ENCODE measurements at regions not wholly inside any gene's neighbourhood (a gene's known extent, or its start where the extent isn't known, plus 50 kb on each side); places are given as distances from the start of the nearest gene placed in this dataset.
A peak's percentile ranks its signal among the peaks of the same experiment; 100 is the strongest.

GRCh38 chr13:105338773-105339172 lies 1196.7 kb downstream of the EFNB2 start:
- TF ChIP-seq ZBTB7A (IDR thresholded peaks at IDR 0.05; ENCODE audit: low read depth) = no peak

DNA sequence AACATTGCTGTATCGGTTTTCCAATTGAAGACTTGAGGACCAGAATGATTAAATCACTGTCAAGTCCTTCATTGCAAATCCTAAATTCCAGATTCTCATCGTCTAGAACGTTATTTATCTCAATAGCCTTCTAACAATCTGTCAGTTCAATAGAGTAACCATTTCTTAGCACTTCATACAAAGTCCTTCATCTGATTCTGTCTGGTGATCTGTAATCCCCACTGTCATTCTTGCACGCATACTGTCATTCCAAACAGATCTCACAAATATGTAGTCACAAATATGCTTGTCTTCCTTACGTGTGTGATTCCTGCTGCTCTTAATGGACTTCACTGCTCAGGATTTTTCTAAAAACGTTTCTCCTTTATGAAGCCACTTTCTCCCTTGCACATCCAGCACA lies 1197.5 kb downstream of the EFNB2 start:
- no peak for TF ChIP-seq YY1 (IDR thresholded peaks at IDR 0.05; ENCODE audit: low read depth)
- no peak for TF ChIP-seq CREB1 (IDR thresholded peaks at IDR 0.05; ENCODE audit: low read depth)
- TF ChIP-seq, protein P1, sequence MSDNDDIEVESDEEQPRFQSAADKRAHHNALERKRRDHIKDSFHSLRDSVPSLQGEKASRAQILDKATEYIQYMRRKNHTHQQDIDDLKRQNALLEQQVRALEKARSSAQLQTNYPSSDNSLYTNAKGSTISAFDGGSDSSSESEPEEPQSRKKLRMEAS (IDR thresholded peaks at IDR 0.05) = no peak
- no peak for TF ChIP-seq CEBPB (IDR thresholded peaks at IDR 0.05)
- TF ChIP-seq USF1 (IDR thresholded peaks at IDR 0.05) = no peak
- no peak for TF ChIP-seq ZBTB7A (IDR thresholded peaks at IDR 0.05; ENCODE audit: low read depth)

- no peak for TF ChIP-seq TEAD4 (IDR thresholded peaks at IDR 0.05)
- peak; percentile 69; the same call in 1 of the 2 replicates for TF ChIP-seq CEBPB (IDR thresholded peaks at IDR 0.05)
These were observed 1198.5 kb downstream of the EFNB2 start for GRCh38 chr13:105336706-105337576.

- TF ChIP-seq TEAD4 (IDR thresholded peaks at IDR 0.05) (no peak), FOXM1 (IDR thresholded peaks at IDR 0.05; ENCODE audit: borderline replicate concordance, low read depth) (no peak), ZBTB7A (IDR thresholded peaks at IDR 0.05; ENCODE audit: low read depth) (no peak), YY1 (IDR thresholded peaks at IDR 0.05; ENCODE audit: low read depth) (no peak), CEBPB (IDR thresholded peaks at IDR 0.05) (no peak), TCF12 (IDR thresholded peaks at IDR 0.05; ENCODE audit: low read depth) (no peak), EP300 (IDR thresholded peaks at IDR 0.05; ENCODE audit: borderline replicate concordance) (no peak), EGR1 (IDR thresholded peaks at IDR 0.05) (no peak)
- TF ChIP-seq, protein P2, sequence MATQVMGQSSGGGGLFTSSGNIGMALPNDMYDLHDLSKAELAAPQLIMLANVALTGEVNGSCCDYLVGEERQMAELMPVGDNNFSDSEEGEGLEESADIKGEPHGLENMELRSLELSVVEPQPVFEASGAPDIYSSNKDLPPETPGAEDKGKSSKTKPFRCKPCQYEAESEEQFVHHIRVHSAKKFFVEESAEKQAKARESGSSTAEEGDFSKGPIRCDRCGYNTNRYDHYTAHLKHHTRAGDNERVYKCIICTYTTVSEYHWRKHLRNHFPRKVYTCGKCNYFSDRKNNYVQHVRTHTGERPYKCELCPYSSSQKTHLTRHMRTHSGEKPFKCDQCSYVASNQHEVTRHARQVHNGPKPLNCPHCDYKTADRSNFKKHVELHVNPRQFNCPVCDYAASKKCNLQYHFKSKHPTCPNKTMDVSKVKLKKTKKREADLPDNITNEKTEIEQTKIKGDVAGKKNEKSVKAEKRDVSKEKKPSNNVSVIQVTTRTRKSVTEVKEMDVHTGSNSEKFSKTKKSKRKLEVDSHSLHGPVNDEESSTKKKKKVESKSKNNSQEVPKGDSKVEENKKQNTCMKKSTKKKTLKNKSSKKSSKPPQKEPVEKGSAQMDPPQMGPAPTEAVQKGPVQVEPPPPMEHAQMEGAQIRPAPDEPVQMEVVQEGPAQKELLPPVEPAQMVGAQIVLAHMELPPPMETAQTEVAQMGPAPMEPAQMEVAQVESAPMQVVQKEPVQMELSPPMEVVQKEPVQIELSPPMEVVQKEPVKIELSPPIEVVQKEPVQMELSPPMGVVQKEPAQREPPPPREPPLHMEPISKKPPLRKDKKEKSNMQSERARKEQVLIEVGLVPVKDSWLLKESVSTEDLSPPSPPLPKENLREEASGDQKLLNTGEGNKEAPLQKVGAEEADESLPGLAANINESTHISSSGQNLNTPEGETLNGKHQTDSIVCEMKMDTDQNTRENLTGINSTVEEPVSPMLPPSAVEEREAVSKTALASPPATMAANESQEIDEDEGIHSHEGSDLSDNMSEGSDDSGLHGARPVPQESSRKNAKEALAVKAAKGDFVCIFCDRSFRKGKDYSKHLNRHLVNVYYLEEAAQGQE (IDR thresholded peaks at IDR 0.05; ENCODE audit: low read depth) = no peak
These were observed 1201.3 kb downstream of the EFNB2 start for GRCh38 chr13:105334211-105334610.

GRCh38 chr13:105333416-105333815 lies 1202.0 kb downstream of the EFNB2 start:
- TF ChIP-seq TEAD4 (IDR thresholded peaks at IDR 0.05) = no peak

GRCh38 chr13:105329359-105329758 lies 1206.1 kb downstream of the EFNB2 start:
- TF ChIP-seq FOXM1 (IDR thresholded peaks at IDR 0.05; ENCODE audit: borderline replicate concordance, low read depth) = no peak
- no peak for TF ChIP-seq USF1 (IDR thresholded peaks at IDR 0.05)
- TF ChIP-seq TEAD4 (IDR thresholded peaks at IDR 0.05) = no peak
- no peak for TF ChIP-seq YY1 (IDR thresholded peaks at IDR 0.05; ENCODE audit: low read depth)
- TF ChIP-seq, protein P2 (IDR thresholded peaks at IDR 0.05; ENCODE audit: low read depth) = no peak
- TF ChIP-seq TCF12 (IDR thresholded peaks at IDR 0.05; ENCODE audit: low read depth) = no peak
- TF ChIP-seq CEBPB (IDR thresholded peaks at IDR 0.05) = no peak
- TF ChIP-seq EGR1 (IDR thresholded peaks at IDR 0.05) = no peak
- TF ChIP-seq NFIC (IDR thresholded peaks at IDR 0.05) = no peak
- no peak for TF ChIP-seq RAD21 (IDR thresholded peaks at IDR 0.05; ENCODE audit: low read depth)
- TF ChIP-seq ZBTB7A (IDR thresholded peaks at IDR 0.05; ENCODE audit: low read depth) = no peak
- no peak for TF ChIP-seq EP300 (IDR thresholded peaks at IDR 0.05; ENCODE audit: borderline replicate concordance)
- no peak for TF ChIP-seq TAF1 (IDR thresholded peaks at IDR 0.05; ENCODE audit: low read depth)
- TF ChIP-seq, protein P1 (IDR thresholded peaks at IDR 0.05) = no peak
- no peak for TF ChIP-seq CREB1 (IDR thresholded peaks at IDR 0.05; ENCODE audit: low read depth)

DNA sequence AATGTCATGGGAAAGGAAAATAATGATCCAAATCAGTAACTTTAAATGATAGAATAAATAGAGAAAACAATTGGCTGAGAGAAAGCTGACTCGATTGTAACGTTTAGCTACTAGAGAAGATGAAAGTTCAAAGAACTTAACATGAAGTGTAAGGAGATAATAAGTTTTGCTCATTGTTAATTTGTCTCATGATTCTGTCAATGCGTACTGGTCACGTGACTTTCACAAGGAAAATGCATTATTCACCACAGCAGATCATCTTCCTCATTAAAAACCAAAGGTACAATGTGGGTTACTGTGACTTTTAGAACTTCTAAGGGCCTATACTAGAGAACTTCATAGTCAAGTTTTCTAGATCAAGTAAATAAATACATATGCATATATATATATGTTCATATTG lies 1207.2 kb downstream of the EFNB2 start:
- TF ChIP-seq YY1 (IDR thresholded peaks at IDR 0.05; ENCODE audit: low read depth) = no peak
- TF ChIP-seq EP300 (IDR thresholded peaks at IDR 0.05; ENCODE audit: borderline replicate concordance) = no peak
- TF ChIP-seq EGR1 (IDR thresholded peaks at IDR 0.05) = no peak
- TF ChIP-seq, protein P1 (IDR thresholded peaks at IDR 0.05) = no peak
- no peak for TF ChIP-seq NFIC (IDR thresholded peaks at IDR 0.05)
- TF ChIP-seq TCF12 (IDR thresholded peaks at IDR 0.05; ENCODE audit: low read depth) = no peak
- TF ChIP-seq TEAD4 (IDR thresholded peaks at IDR 0.05) = no peak
- TF ChIP-seq CEBPB (IDR thresholded peaks at IDR 0.05) = no peak
